ENCODE measurements at regions not wholly inside any gene's neighbourhood (a gene's known extent, or its start where the extent isn't known, plus 50 kb on each side); places are given as distances from the start of the nearest gene placed in this dataset.

DNA sequence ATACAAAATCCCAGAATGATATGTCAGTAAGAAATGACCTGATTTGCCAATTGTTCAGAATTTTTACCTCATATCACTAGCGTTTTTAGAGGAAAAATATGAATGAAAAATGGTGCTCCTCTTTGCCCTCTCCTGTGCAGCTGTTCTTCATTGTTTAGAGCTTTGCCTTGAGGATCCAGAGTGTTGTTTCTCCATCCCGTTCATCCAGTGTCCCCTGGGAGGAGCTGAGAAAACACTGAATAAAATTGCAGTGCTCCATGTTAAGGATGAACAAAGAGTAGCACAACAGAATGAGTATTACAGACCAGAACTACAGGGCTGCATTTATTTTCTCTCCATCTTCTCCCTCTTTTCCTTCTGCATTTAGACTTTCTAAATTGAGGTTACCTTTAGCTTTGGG, 133.1 kb downstream of the ADCYAP1 start:
- TF ChIP-seq MYBL2 (CRISPR knock-in tag; IDR thresholded peaks at IDR 0.05) (no peak), NR3C1 (CRISPR knock-in tag; conservative IDR thresholded peaks at IDR 0.05; ENCODE audit: low read depth) (no peak), ATF2 (CRISPR knock-in tag; IDR thresholded peaks at IDR 0.05; ENCODE audit: borderline replicate concordance, low read depth) (no peak), JUN (CRISPR knock-in tag; IDR thresholded peaks at IDR 0.05) (no peak), ETV6 (CRISPR knock-in tag; IDR thresholded peaks at IDR 0.05) (no peak), FOXK1 (CRISPR knock-in tag; IDR thresholded peaks at IDR 0.05) (no peak)
- TF ChIP-seq, protein P1, sequence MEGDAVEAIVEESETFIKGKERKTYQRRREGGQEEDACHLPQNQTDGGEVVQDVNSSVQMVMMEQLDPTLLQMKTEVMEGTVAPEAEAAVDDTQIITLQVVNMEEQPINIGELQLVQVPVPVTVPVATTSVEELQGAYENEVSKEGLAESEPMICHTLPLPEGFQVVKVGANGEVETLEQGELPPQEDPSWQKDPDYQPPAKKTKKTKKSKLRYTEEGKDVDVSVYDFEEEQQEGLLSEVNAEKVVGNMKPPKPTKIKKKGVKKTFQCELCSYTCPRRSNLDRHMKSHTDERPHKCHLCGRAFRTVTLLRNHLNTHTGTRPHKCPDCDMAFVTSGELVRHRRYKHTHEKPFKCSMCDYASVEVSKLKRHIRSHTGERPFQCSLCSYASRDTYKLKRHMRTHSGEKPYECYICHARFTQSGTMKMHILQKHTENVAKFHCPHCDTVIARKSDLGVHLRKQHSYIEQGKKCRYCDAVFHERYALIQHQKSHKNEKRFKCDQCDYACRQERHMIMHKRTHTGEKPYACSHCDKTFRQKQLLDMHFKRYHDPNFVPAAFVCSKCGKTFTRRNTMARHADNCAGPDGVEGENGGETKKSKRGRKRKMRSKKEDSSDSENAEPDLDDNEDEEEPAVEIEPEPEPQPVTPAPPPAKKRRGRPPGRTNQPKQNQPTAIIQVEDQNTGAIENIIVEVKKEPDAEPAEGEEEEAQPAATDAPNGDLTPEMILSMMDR (IDR thresholded peaks at IDR 0.05) = no peak
- TF ChIP-seq, protein P2, sequence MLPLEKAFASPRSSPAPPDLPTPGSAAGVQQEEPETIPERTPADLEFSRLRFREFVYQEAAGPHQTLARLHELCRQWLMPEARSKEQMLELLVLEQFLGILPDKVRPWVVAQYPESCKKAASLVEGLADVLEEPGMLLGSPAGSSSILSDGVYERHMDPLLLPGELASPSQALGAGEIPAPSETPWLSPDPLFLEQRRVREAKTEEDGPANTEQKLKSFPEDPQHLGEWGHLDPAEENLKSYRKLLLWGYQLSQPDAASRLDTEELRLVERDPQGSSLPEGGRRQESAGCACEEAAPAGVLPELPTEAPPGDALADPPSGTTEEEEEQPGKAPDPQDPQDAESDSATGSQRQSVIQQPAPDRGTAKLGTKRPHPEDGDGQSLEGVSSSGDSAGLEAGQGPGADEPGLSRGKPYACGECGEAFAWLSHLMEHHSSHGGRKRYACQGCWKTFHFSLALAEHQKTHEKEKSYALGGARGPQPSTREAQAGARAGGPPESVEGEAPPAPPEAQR (CRISPR knock-in tag; IDR thresholded peaks at IDR 0.05) = no peak
- TF ChIP-seq, protein P3, sequence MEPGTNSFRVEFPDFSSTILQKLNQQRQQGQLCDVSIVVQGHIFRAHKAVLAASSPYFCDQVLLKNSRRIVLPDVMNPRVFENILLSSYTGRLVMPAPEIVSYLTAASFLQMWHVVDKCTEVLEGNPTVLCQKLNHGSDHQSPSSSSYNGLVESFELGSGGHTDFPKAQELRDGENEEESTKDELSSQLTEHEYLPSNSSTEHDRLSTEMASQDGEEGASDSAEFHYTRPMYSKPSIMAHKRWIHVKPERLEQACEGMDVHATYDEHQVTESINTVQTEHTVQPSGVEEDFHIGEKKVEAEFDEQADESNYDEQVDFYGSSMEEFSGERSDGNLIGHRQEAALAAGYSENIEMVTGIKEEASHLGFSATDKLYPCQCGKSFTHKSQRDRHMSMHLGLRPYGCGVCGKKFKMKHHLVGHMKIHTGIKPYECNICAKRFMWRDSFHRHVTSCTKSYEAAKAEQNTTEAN (CRISPR knock-in tag; IDR thresholded peaks at IDR 0.05) = no peak

Measured in WTC11 (cell line).